DMS 273 (cell line): ENCODE measurements at regions not wholly inside any gene's neighbourhood (a gene's known extent, or its start where the extent isn't known, plus 50 kb on each side); places are given as distances from the start of the nearest gene placed in this dataset.

Experiments used
- DNase-seq: peaks from one replicate; lab custom pipeline; 2025; ENCODE audit not compliant: unreplicated experiment; lab: John Stamatoyannopoulos, UW

GRCh38 chr11:106399624-106400023 is 322.2 kb downstream of the AASDHPPT start:
- no peak for DNase-seq

DNA sequence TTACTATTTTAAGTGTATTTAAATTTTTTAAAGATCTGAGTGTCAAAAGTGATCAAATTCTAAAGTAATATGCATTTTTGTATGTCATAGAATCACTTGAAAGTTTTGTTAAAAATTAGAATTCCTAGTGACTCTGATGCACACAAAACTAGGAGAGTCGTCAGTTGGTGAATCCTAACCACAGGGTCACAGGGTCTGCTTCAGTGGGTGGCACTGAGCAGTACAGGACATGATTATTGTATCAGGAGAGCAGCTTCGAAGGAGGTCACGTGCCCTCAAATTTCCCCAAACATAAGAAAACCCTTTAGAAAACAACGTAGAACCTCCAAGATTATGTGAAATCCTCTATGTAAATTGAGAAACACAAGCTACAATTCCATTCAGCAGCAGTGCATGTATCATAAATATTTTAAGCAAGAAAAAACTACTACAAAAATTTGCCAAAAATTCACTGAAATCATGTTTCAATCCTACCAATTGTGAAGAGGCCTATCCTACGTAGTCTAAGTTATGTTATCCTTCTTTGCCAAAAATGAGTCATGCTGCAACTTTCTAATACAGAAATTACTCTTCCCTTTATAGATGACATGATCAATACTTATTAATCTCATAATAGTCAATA is 323.6 kb downstream of the AASDHPPT start:
- no peak for DNase-seq

DNA sequence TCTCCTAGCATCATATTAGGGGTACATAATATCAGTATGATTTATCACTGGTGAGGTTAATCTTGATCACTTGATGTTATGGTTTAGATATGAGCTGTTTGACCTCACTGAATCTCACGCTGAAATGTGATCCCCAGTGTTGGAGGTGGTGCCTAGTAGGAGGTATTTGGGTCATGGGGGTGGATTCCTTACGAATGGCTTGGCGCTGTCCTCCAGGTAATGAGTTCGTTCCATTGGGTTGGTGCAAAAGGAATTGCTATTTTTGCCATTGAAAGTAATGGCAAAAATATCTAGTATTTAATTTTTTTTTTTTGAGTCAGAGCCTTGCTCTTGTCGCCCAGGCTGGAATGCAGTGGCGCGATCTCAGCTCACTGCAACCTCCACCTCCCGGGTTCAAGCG is 326.3 kb downstream of the AASDHPPT start:
- DNase-seq = no peak

- DNase-seq = no peak
Measured at GRCh38 chr11:106409222-106409621, 331.8 kb downstream of the AASDHPPT start.

DNA sequence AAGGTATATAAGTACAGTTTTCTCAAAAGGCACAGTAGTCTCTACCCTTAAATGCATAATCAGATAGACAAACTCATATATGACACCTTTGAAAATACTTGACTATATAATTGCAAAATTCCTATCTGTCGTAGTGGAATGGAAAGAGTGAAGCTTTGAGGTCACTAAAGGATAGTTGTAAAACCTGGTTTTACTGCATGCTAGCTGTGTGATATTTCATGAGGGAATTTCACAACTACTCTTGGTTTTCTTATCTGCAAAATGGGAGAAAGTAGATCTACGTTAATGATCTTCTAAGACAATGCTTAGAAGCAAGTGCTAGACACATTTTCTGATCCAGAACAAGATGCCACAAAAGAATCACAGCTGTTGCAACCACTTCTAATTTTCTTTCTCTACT is 332.2 kb downstream of the AASDHPPT start:
- DNase-seq = no peak

DNA sequence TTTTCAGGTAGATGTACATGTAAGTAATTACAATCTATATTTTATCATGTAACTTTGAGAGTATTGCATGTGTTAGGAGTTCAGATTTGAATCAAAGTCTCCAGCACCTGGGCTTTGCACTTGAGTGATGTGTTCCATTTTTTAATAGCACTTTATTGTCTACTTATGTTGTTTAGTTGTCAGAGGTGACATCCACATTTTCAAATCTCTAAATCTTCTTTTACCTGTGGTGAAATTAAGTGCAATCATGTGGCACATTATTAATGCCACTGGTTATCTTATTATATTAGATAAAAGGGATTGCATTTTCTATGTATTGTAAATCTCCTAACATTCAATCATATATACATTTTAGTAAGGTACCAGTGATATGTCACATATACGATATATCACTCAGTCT is 333.4 kb downstream of the AASDHPPT start:
- DNase-seq = no peak

- no peak for DNase-seq
Measured at GRCh38 chr11:106413222-106413621, 335.8 kb downstream of the AASDHPPT start.

DNA sequence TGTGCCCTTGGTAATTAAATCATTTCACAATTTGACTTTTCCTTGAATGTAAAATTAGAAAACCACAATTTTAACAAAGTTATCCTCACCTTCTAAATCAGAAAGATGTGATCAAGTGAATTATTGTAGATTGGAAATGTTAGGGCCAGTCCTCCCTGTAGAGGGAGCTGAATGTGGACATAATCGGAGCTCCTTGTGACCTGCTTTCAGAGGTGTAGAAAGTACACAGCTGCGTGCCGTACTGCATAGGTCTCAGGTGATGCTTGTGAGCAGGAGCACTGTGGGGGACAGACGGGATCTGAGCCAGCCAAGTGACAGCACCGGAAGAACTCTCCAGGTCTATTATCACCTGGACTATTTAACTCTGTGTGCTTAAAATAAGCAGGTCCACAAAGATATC is 338.0 kb downstream of the AASDHPPT start:
- no peak for DNase-seq

DNA sequence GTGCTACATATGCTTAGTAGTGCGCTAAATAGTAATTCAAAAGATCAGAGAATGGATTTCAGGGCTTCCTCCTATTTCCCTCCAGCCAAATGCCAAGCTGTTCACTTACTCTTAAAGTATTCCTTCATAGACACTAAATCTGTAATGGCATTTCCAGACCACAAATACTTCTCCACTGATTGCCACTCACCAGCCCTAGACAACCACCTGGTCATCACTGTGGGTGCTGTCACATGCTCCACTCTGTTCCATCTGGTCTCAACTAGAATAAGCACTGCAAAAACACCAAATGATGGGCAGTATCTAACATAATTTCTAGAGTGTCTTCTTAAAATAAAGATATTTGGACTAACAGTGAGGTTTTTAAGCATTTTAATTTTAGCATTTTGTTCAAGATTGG is 341.3 kb downstream of the AASDHPPT start:
- peak; percentile 8 for DNase-seq

- DNase-seq = no peak
Measured at GRCh38 chr11:106420048-106420665, 342.7 kb downstream of the AASDHPPT start.

DNA sequence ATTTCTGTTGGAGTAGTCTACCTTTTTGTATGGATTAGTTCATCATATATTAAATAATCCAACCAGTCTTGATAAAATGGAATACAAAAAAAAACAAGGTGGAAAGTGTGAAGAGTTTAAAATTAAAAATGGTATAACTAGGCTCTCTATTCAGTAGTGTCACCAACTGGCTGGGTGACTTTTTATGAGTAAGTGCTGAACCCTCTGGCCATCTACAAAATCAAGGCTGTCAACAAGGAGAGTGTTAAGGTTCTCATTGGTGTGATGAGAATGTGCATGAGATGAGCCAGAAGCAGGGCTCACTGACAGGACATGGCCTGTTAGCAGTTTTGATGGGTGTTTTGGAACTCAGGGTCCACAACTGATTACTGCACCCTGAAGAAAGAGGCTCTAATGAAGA is 343.2 kb downstream of the AASDHPPT start:
- no peak for DNase-seq

DNA sequence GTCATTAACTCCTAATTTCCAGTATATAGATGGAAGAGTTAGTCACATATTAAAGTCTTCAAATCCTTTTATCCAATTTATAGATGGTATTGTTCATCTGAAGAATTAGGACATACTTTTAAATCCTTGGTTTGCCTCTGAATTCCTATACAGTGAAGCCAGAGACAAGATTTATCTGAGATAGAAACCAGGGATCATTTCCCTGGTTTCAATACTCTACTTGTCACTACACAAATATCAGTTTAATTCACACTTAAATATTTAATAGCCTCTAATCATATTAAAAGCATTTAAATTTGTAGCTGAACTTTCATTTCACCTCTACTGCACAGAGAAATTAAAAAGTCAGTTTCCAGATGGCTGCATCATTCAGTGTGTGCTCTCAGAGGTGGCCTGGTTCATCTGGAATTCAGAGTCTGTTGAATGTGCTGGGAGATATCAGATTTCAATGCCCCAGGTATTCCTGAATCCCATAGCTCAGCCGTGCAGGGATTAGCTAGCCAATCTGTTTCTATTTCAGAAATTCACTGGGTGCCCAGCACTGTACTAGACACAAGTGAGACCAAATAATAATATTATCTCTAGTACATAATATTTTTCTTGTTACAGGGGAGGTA is 344.3 kb downstream of the AASDHPPT start:
- peak; percentile 45 for DNase-seq

GRCh38 chr11:106422583-106422982 is 345.1 kb downstream of the AASDHPPT start:
- DNase-seq = no peak

- DNase-seq = peak; percentile 4
Measured at GRCh38 chr11:106424111-106424510, 346.6 kb downstream of the AASDHPPT start.

- no peak for DNase-seq
Measured at GRCh38 chr11:106425819-106426218, 348.4 kb downstream of the AASDHPPT start.

DNA sequence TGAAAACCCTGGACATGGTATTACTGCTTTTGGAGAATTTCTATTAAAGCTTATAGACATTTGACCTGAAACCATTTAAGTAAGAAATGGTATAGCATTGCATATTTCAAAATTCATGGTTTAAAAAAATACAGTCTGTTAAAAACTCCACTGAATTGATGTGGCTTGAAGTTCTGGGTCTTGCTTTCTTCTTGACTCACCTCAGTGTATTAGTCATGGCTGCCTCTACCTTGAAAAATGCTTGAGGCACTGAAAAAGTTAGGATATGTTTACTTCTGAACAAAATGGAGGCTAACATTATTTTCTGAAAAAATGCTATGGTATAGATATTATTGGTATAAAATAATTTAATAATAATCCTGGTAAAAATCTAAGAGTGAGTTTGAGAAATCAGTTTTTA is 349.2 kb downstream of the AASDHPPT start:
- no peak for DNase-seq

GRCh38 chr11:106427736-106428135 is 350.3 kb downstream of the AASDHPPT start:
- DNase-seq = no peak

DNA sequence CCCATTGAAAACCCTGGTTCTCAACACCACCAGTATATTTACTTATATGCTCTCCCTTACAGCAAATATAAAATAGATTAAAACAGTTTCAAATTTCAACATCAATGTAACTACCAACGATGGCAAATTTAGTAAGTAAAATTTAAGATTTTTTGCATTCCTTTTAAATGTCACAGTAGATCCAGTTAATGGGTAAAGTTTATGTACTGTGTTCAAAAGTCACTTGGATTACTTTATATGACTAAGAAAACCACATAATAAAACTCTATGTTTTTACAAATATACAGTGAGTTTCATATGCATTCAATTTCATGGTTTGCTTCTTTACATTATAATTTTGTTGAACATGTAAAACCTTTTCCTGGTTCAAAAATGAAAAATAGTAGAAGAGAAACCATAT is 364.6 kb downstream of the AASDHPPT start:
- DNase-seq = no peak

GRCh38 chr11:106446302-106446701 is 368.8 kb downstream of the AASDHPPT start:
- no peak for DNase-seq

DNA sequence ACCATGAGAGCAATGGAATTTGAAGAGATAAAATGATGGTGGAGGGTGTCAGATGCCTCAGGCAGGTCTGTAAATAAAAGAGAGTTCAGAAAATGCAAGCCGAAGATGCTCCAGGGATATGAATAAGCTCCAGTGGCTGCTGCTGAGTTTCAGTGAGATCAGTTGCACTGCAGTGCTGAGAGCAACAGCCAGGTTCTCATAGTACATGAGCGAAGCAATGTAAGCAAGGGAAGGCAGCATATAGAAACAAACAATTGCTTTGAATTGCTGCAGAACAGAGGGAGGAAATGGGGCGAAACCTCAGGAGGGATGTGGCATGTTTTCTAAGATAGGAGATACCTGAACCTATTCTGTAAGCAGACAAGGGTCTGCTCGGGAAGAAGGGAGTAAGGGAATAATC is 369.5 kb downstream of the AASDHPPT start:
- DNase-seq = no peak

- no peak for DNase-seq
Measured at GRCh38 chr11:106447631-106448191, 370.2 kb downstream of the AASDHPPT start.

- no peak for DNase-seq
Measured at GRCh38 chr11:106449763-106450162, 372.3 kb downstream of the AASDHPPT start.
